ENCODE measurements at regions not wholly inside any gene's neighbourhood (a gene's known extent, or its start where the extent isn't known, plus 50 kb on each side); places are given as distances from the start of the nearest gene placed in this dataset.

- intact Hi-C loops (cut with DNase I; ENCODE audit: low total_unique reads) (no loop called here), in situ Hi-C loops (cut with MboI; ENCODE audit: low pct_ligation_motif_present in 1 of 4, low pct_unique_long_range_greater_than_20kb in 1 of 4, low sequenced_read_pairs in 3 of 4) (no loop called here)
- Histone ChIP-seq H3K36me3 (no peaks in the 10 kb centered on the region), H3K27me3 (no peaks in the 10 kb centered on the region), H3K4me1 (no peaks in the 10 kb centered on the region), H3K9me3 (no peaks in the 10 kb centered on the region), H3K4me3 (no peak overlapping the region), H3K27ac (no peak overlapping the region)
- 93 to 100% methylated on average over 3 of the region's 3 CpGs for WGBS, 2 donors (ENCODE audit: low coverage in 1 of 2)
- no peak for DNase-seq
- TF ChIP-seq POLR2A (IDR thresholded peaks at IDR 0.05) (no peak), EP300 (IDR thresholded peaks at IDR 0.05; ENCODE audit: low read depth) (no peak), POLR2AphosphoS5 (IDR thresholded peaks at IDR 0.05) (no peak)
- TF ChIP-seq, protein P1, sequence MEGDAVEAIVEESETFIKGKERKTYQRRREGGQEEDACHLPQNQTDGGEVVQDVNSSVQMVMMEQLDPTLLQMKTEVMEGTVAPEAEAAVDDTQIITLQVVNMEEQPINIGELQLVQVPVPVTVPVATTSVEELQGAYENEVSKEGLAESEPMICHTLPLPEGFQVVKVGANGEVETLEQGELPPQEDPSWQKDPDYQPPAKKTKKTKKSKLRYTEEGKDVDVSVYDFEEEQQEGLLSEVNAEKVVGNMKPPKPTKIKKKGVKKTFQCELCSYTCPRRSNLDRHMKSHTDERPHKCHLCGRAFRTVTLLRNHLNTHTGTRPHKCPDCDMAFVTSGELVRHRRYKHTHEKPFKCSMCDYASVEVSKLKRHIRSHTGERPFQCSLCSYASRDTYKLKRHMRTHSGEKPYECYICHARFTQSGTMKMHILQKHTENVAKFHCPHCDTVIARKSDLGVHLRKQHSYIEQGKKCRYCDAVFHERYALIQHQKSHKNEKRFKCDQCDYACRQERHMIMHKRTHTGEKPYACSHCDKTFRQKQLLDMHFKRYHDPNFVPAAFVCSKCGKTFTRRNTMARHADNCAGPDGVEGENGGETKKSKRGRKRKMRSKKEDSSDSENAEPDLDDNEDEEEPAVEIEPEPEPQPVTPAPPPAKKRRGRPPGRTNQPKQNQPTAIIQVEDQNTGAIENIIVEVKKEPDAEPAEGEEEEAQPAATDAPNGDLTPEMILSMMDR (IDR thresholded peaks at IDR 0.05): no peak
These were observed 158.8 kb upstream of the DUSP10 start for GRCh38 chr1:221900678-221901077.

GRCh38 chr1:221897321-221897721, 155.4 kb upstream of the DUSP10 start:
- WGBS, 2 donors (ENCODE audit: low coverage in 1 of 2): 25 to 32% methylated on average over 2 to 3 of the region's 3 CpGs
- intact Hi-C loops (cut with DNase I; ENCODE audit: low total_unique reads): no loop called here

DNA sequence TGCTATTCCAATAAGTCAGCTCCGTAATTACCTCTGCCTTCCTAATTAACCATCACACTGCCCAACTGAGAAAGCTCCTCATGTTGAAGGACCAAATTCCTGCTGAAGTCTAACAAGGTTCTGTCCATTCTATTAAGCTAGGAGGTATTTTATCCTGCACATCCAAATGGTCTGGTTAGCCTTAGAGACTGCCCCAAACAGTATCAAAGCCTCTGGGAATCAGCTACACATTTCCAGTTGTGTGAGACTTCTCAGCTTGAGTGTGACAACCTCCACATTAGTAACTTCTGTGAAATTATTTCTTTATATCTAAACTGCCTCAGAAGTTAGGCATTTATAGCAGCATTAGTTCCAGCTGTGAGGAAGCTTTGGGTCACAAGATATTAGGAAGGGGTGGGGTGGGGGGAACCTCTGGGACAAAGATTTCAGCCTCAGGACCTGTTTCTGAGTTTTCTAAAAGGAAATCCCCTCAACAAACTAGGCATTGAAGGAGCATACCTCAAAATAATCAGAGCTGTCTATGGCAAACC, 150.5 kb upstream of the DUSP10 start:
- 96% methylated on average over 1 of the region's 1 CpG; no CpG with 5 or more reads in 1 of the 2 donors for WGBS, 2 donors (ENCODE audit: low coverage in 1 of 2)
- Histone ChIP-seq H3K9me3 (no peaks in the 10 kb centered on the region), H3K27me3 (no peaks in the 10 kb centered on the region), H3K4me1 (no peaks in the 10 kb centered on the region), H3K27ac (no peak overlapping the region), H3K36me3 (no peaks in the 10 kb centered on the region), H3K4me3 (no peak overlapping the region)
- in situ Hi-C loops (cut with MboI; ENCODE audit: low pct_ligation_motif_present in 1 of 4, low pct_unique_long_range_greater_than_20kb in 1 of 4, low sequenced_read_pairs in 3 of 4): no loop called here
- intact Hi-C loops (cut with DNase I; ENCODE audit: low total_unique reads): no loop called here
- no peak for DNase-seq
- TF ChIP-seq EP300 (IDR thresholded peaks at IDR 0.05; ENCODE audit: low read depth) (no peak), POLR2A (IDR thresholded peaks at IDR 0.05) (no peak), POLR2AphosphoS5 (IDR thresholded peaks at IDR 0.05) (no peak)
- TF ChIP-seq, protein P1 (IDR thresholded peaks at IDR 0.05): no peak

More at GRCh38 chr1:221897321-221897721, 155.4 kb upstream of the DUSP10 start:
- no peak for TF ChIP-seq POLR2AphosphoS5 (IDR thresholded peaks at IDR 0.05)
- TF ChIP-seq, protein P1 (IDR thresholded peaks at IDR 0.05): no peak
- no peak for TF ChIP-seq POLR2A (IDR thresholded peaks at IDR 0.05)
- TF ChIP-seq EP300 (IDR thresholded peaks at IDR 0.05; ENCODE audit: low read depth): no peak
- no peaks in the 10 kb centered on the region for H3K4me1 ChIP-seq
- DNase-seq: no peak
- H3K36me3 ChIP-seq: no peaks in the 10 kb centered on the region
- H3K27ac ChIP-seq: no peak overlapping the region
- H3K27me3 ChIP-seq: no peaks in the 10 kb centered on the region
- in situ Hi-C loops (cut with MboI; ENCODE audit: low pct_ligation_motif_present in 1 of 4, low pct_unique_long_range_greater_than_20kb in 1 of 4, low sequenced_read_pairs in 3 of 4): no loop called here
- no peak overlapping the region for H3K4me3 ChIP-seq
- no peaks in the 10 kb centered on the region for H3K9me3 ChIP-seq

DNA sequence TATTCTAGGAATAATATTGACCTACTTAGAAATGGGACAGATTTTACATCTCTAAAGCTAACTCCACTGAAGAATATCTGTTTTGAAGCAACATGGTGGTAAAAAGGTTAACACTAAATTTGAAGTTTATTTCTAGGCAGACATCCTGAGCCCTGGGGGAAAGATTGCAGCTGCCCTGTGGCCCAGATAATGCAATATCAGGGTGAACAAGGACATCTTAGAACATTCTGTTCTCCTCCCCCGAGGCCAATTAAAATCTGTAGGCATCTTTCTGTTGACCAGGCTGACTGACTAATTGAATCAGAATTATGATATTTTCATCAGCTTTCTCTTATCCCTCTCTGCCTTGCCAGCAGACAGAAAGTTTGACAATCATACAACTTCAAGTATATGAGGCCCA, 149.8 kb upstream of the DUSP10 start:
- Histone ChIP-seq H3K36me3 (no peaks in the 10 kb centered on the region), H3K27ac (no peak overlapping the region), H3K27me3 (no peaks in the 10 kb centered on the region), H3K4me1 (peaks cover 0 to 6% (median 0%) of the 10 kb centered on the region in 4 donors), H3K4me3 (no peak overlapping the region), H3K9me3 (no peaks in the 10 kb centered on the region)
- intact Hi-C loops (cut with DNase I; ENCODE audit: low total_unique reads) (no loop called here), in situ Hi-C loops (cut with MboI; ENCODE audit: low pct_ligation_motif_present in 1 of 4, low pct_unique_long_range_greater_than_20kb in 1 of 4, low sequenced_read_pairs in 3 of 4) (no loop called here)
- TF ChIP-seq POLR2A (IDR thresholded peaks at IDR 0.05) (no peak), POLR2AphosphoS5 (IDR thresholded peaks at IDR 0.05) (no peak), EP300 (IDR thresholded peaks at IDR 0.05; ENCODE audit: low read depth) (peak; percentile 16)
- TF ChIP-seq, protein P1 (IDR thresholded peaks at IDR 0.05): no peak
- DNase-seq: no peak
- 50 to 70% methylated on average over 1 of the region's 1 CpG for WGBS, 2 donors (ENCODE audit: low coverage in 1 of 2)
